IMR-90 (cell line): ENCODE measurements at regions not wholly inside any gene's neighbourhood (a gene's known extent, or its start where the extent isn't known, plus 50 kb on each side); places are given as distances from the start of the nearest gene placed in this dataset.

Experiments used
- ATAC-seq: fragments of 200-7000 bp; cut with Tn5 transposase; 2 replicates; pipeline ENCODE4 v1.9.1; 2020; ENCODE audit warnings: low read depth, mild to moderate bottlenecking, moderate library complexity
- BruUV-seq: library from RNA; stranded (reverse); fragments of 400-500 nt; replicated peaks from 2 replicates; lab custom pipeline; 2021; lab: Mats Ljungman, UMichigan
- CTCF ChIA-PET: fragments of 300-600 bp; formaldehyde crosslinking; extraction: SDS; loops from one replicate; lab custom pipeline; 2021; ENCODE audit warnings: antibody characterized with exemption; lab: Yijun Ruan, JAX
- POLR2A ChIA-PET: fragments of 300-600 bp; sonication (Branson Sonifier 250); formaldehyde crosslinking; loops from one replicate; lab custom pipeline; 2022; ENCODE audit warnings: antibody characterized with exemption; ENCODE audit not compliant: unreplicated experiment; lab: Charles Lee
- DNase-seq: peaks from one replicate; pipeline ENCODE4 v3.0.0; 2013
- H2AFZ ChIP-seq: replicated peaks from 2 replicates; pipeline ENCODE3; 2013; ENCODE audit warnings: low read length, mild to moderate bottlenecking; ENCODE audit not compliant: poor library complexity
- H2AK5ac ChIP-seq: 2 replicates; pipeline ENCODE4 v1.6.1; 2013; ENCODE audit warnings: low read depth, low read length, inconsistent platforms
- H2AK9ac ChIP-seq: replicated peaks from 2 replicates; pipeline ENCODE3; 2013; ENCODE audit warnings: mild to moderate bottlenecking, low read depth, low read length, moderate library complexity; ENCODE audit not compliant: poor library complexity
- H2BK120ac ChIP-seq: 2 replicates; pipeline ENCODE4 v1.6.1; 2013; ENCODE audit warnings: low read depth, low read length, inconsistent platforms
- H2BK15ac ChIP-seq: 3 replicates; pipeline ENCODE4 v1.6.1; 2013; ENCODE audit warnings: low read depth, low read length, inconsistent platforms
- H2BK20ac ChIP-seq: 2 replicates; pipeline ENCODE4 v1.6.1; 2013; ENCODE audit warnings: low read depth, mild to moderate bottlenecking, inconsistent platforms, low read length, moderate library complexity
- H2BK5ac ChIP-seq: 2 replicates; pipeline ENCODE4 v1.6.1; 2013; ENCODE audit warnings: mild to moderate bottlenecking, low read depth, low read length, inconsistent platforms; ENCODE audit not compliant: poor library complexity, severe bottlenecking
- H3K14ac ChIP-seq: replicated peaks from 2 replicates; pipeline ENCODE4 v1.6.1; 2013; ENCODE audit warnings: low read depth, low read length, inconsistent platforms
- H3K18ac ChIP-seq: 2 replicates; pipeline ENCODE4 v1.6.1; 2013; ENCODE audit warnings: low read depth, low read length, control low read depth
- H3K23ac ChIP-seq: 2 replicates; pipeline ENCODE4 v1.6.1; 2013; ENCODE audit warnings: low read depth, low read length, inconsistent platforms
- H3K27ac ChIP-seq: 2 replicates; pipeline ENCODE4 v1.5.1; 2013; ENCODE audit warnings: mild to moderate bottlenecking, control low read depth, low read length; ENCODE audit not compliant: insufficient read depth
- H3K27me3 ChIP-seq: 2 replicates; pipeline ENCODE4 v1.6.1; 2013; ENCODE audit warnings: low read length; ENCODE audit not compliant: control insufficient read depth, insufficient read depth
- H3K36me3 ChIP-seq: 2 replicates; pipeline ENCODE4 v1.6.1; 2013; ENCODE audit warnings: low read length, mixed read lengths; ENCODE audit not compliant: control insufficient read depth, insufficient read depth
- H3K4ac ChIP-seq: 2 replicates; pipeline ENCODE4 v1.6.1; 2013; ENCODE audit warnings: low read depth, low read length, inconsistent platforms
- H3K4me1 ChIP-seq: 2 replicates; pipeline ENCODE4 v1.6.1; 2013; ENCODE audit warnings: low read length, mixed read lengths; ENCODE audit not compliant: control insufficient read depth, insufficient read depth
- H3K4me2 ChIP-seq: 2 replicates; pipeline ENCODE4 v1.6.1; 2013; ENCODE audit warnings: low read depth, mild to moderate bottlenecking, control low read depth, low read length, moderate library complexity
- H3K4me3 ChIP-seq: 2 replicates; pipeline ENCODE4 v1.5.1; 2013; ENCODE audit warnings: low read depth, mild to moderate bottlenecking, control low read depth, low read length, moderate library complexity; ENCODE audit not compliant: insufficient read depth
- H3K56ac ChIP-seq: 2 replicates; pipeline ENCODE4 v1.6.1; 2013; ENCODE audit warnings: low read length, inconsistent platforms; ENCODE audit not compliant: insufficient read depth; ENCODE audit errors: extremely low read depth
- H3K79me1 ChIP-seq, 2 experiments: 2 replicates each; pipeline ENCODE4 v1.6.1; 2013; ENCODE audit warnings: low read length in 2 of 2, inconsistent platforms in 1 of 2, low read depth in 1 of 2
- H3K9ac ChIP-seq: 2 replicates; pipeline ENCODE4 v1.6.1; 2013; ENCODE audit warnings: low read depth, low read length, control low read depth
- H3K9me1 ChIP-seq: 2 replicates; pipeline ENCODE4 v1.6.1; 2013; ENCODE audit warnings: low read length, inconsistent platforms; ENCODE audit not compliant: insufficient read depth
- H3K9me3 ChIP-seq: 2 replicates; pipeline ENCODE4 v1.6.1; 2013; ENCODE audit warnings: low read length; ENCODE audit not compliant: control insufficient read depth, insufficient read depth
- H4K20me1 ChIP-seq: 2 replicates; pipeline ENCODE4 v1.6.1; 2013; ENCODE audit warnings: low read length, inconsistent platforms; ENCODE audit not compliant: insufficient read depth
- H4K5ac ChIP-seq: 2 replicates; pipeline ENCODE4 v1.6.1; 2013; ENCODE audit warnings: mild to moderate bottlenecking, low read depth, low read length, control low read depth
- H4K8ac ChIP-seq, 2 experiments: 2 replicates each; pipeline ENCODE4 v1.6.1; 2013; ENCODE audit warnings: low read depth in 2 of 2, low read length in 2 of 2, control low read depth in 1 of 2, inconsistent platforms in 1 of 2
- H4K91ac ChIP-seq: 2 replicates; pipeline ENCODE4 v1.6.1; 2013; ENCODE audit warnings: low read depth, low read length, inconsistent platforms; ENCODE audit not compliant: insufficient read depth
- BHLHE40 ChIP-seq: fragments of 150-350 bp; IDR thresholded peaks from 2 replicates; pipeline ENCODE4 v1.6.1; 2016; ENCODE audit warnings: mild to moderate bottlenecking, low read depth, low read length
- CEBPB ChIP-seq: IDR thresholded peaks from 2 replicates; pipeline ENCODE4 v1.6.1; 2012; ENCODE audit warnings: low read depth, low read length, improper control_type of control experiment
- CHD1 ChIP-seq: IDR thresholded peaks from 2 replicates; pipeline ENCODE4 v1.6.1; 2012; ENCODE audit warnings: low read depth, low read length, improper control_type of control experiment
- CTCF ChIP-seq: conservative IDR thresholded peaks from 2 replicates; pipeline ENCODE4 v1.5.1; 2012; ENCODE audit warnings: mild to moderate bottlenecking, low read depth, low read length, improper control_type of control experiment
- ELK1 ChIP-seq: fragments of 150-350 bp; IDR thresholded peaks from 2 replicates; pipeline ENCODE4 v1.6.1; 2016; ENCODE audit warnings: low read depth, mild to moderate bottlenecking, low read length, moderate library complexity, borderline replicate concordance
- FOS ChIP-seq: fragments of 150-350 bp; IDR thresholded peaks from 2 replicates; pipeline ENCODE4 v1.6.1; 2016; ENCODE audit warnings: low read depth, low read length
- MAFK ChIP-seq: IDR thresholded peaks from 2 replicates; pipeline ENCODE4 v1.6.1; 2012; ENCODE audit warnings: low read depth, low read length, improper control_type of control experiment
- MAZ ChIP-seq: IDR thresholded peaks from 2 replicates; pipeline ENCODE4 v1.6.1; 2012; ENCODE audit warnings: low read depth, mild to moderate bottlenecking, low read length, improper control_type of control experiment, moderate library complexity, borderline replicate concordance
- MXI1 ChIP-seq: IDR thresholded peaks from 2 replicates; pipeline ENCODE4 v1.6.1; 2012; ENCODE audit warnings: low read depth, mild to moderate bottlenecking, low read length, moderate library complexity, borderline replicate concordance
- NFE2L2 ChIP-seq: fragments of 150-350 bp; IDR thresholded peaks from 2 replicates; pipeline ENCODE4 v1.6.1; 2016; ENCODE audit warnings: low read depth, mild to moderate bottlenecking, low read length
- POLR2A ChIP-seq: IDR thresholded peaks from 2 replicates; pipeline ENCODE4 v1.6.1; 2012; ENCODE audit warnings: mild to moderate bottlenecking, low read depth, low read length
- RAD21 ChIP-seq: IDR thresholded peaks from 2 replicates; pipeline ENCODE4 v1.6.1; 2012; ENCODE audit warnings: low read length, improper control_type of control experiment
- RCOR1 ChIP-seq: IDR thresholded peaks from 2 replicates; pipeline ENCODE4 v1.6.1; 2012; ENCODE audit warnings: mild to moderate bottlenecking, low read length, improper control_type of control experiment; ENCODE audit not compliant: insufficient replicate concordance
- RFX5 ChIP-seq: IDR thresholded peaks from 2 replicates; pipeline ENCODE4 v1.8.0; 2012; ENCODE audit warnings: low read depth, mild to moderate bottlenecking, low read length, moderate library complexity
- SMC3 ChIP-seq: fragments of 150-350 bp; IDR thresholded peaks from 2 replicates; pipeline ENCODE4 v1.6.1; 2016; ENCODE audit warnings: low read depth, mild to moderate bottlenecking, antibody characterized with exemption, low read length, moderate library complexity
- USF2 ChIP-seq: fragments of 150-350 bp; IDR thresholded peaks from 2 replicates; pipeline ENCODE4 v1.6.1; 2017; ENCODE audit warnings: mild to moderate bottlenecking, antibody characterized with exemption, low read length, low read depth
- WGBS, 2 experiments: methylation state at CpG; one replicate each; pipeline versions ENCODE4 v1.1.5 to v1.1.7; 2013; ENCODE audit warnings: missing lambda C conversion rate in 2 of 2; ENCODE audit not compliant: insufficient read length in 1 of 2; ENCODE audit errors: extremely low coverage in 2 of 2; 5-methylcytosine and 5-hydroxymethylcytosine counted together
- dilution Hi-C: fragments of 300-500 bp; cut with HindIII; formaldehyde crosslinking; loops from one replicate; pipeline ENCODE4 v1.14.3; 2018; ENCODE audit warnings: low sequenced_read_pairs; ENCODE audit not compliant: unreplicated experiment
- in situ Hi-C: fragments of 300-500 bp; cut with MboI; formaldehyde crosslinking; loops from 3 replicates; pipeline ENCODE4 v1.14.3; 2019; ENCODE audit warnings: low sequenced_read_pairs, inconsistent platforms, mixed read lengths
- intact Hi-C: fragments of 100-400 bp; cut with micrococcal nuclease; formaldehyde crosslinking; loops from 2 replicates; pipeline ENCODE4 v1.10.0; 2022

GRCh38 chr4:146113171-146113570 is 62.3 kb upstream of the LSM6 start:
- H3K14ac ChIP-seq = no peak overlapping the region
- H4K8ac ChIP-seq = no peak overlapping the region
- H3K9me3 ChIP-seq = no peaks in the 10 kb centered on the region
- TF ChIP-seq CTCF (no peak), MAFK (no peak), RFX5 (no peak), FOS (no peak), ELK1 (no peak), RAD21 (no peak), NFE2L2 (no peak), CHD1 (no peak), POLR2A (no peak), BHLHE40 (no peak), CEBPB (no peak), SMC3 (no peak), RCOR1 (no peak), MAZ (no peak), MXI1 (no peak), USF2 (no peak)
- ChIA-PET CTCF (no interaction called here), POLR2A (no interaction called here)
- no peak overlapping the region for H3K9ac ChIP-seq
- H3K27ac ChIP-seq = no peak overlapping the region
- H4K91ac ChIP-seq = no peak overlapping the region
- H3K27me3 ChIP-seq = peaks cover 5% of the 10 kb centered on the region
- no peak overlapping the region for H2AFZ ChIP-seq
- no peak overlapping the region for H3K56ac ChIP-seq
- no peaks in the 10 kb centered on the region for H4K20me1 ChIP-seq
- ATAC-seq (no peak), DNase-seq (no peak)
- H4K5ac ChIP-seq = no peak overlapping the region
- H3K79me1 ChIP-seq = no peaks in the 10 kb centered on the region
- intact Hi-C loops (no loop called here), in situ Hi-C loops (no loop called here), dilution Hi-C loops (no loop called here)
- H3K36me3 ChIP-seq = no peaks in the 10 kb centered on the region
- H3K9me1 ChIP-seq = no peaks in the 10 kb centered on the region
- no peak overlapping the region for H2BK5ac ChIP-seq
- H3K23ac ChIP-seq = no peak overlapping the region
- H2BK20ac ChIP-seq = no peak overlapping the region
- no peak overlapping the region for H3K18ac ChIP-seq
- no peak overlapping the region for H2BK120ac ChIP-seq
- no peak overlapping the region for H2AK9ac ChIP-seq
- 100% methylated on average over 2 of the region's 10 CpGs; no CpG with 5 or more reads in 1 of the 2 experiments for WGBS, 2 experiments
- no peak overlapping the region for H3K4ac ChIP-seq
- H3K4me2 ChIP-seq = no peak overlapping the region
- H2AK5ac ChIP-seq = no peak overlapping the region
- no peak overlapping the region for H2BK15ac ChIP-seq
- H3K4me1 ChIP-seq = no peaks in the 10 kb centered on the region
- no peak overlapping the region for H3K4me3 ChIP-seq
- no TSS peak for BruUV-seq
